Stomach (tissue), 4 donors: ENCODE measurements at regions not wholly inside any gene's neighbourhood (a gene's known extent, or its start where the extent isn't known, plus 50 kb on each side); places are given as distances from the start of the nearest gene placed in this dataset.
"Not testable (repeated sequence)": the region's sequence is repeated elsewhere in the genome, so short reads cannot be mapped to it uniquely, and the experiment has no call there.

ENCODE experiments used
- EP300 ChIP-seq: sonication (generic); formaldehyde crosslinking; IDR thresholded peaks from one replicate; pipeline ENCODE4 v1.6.1; 2017; ENCODE audit warnings: antibody characterized with exemption
- POLR2A ChIP-seq, 4 donors: fragments of 450-650 bp; IDR thresholded peaks; one replicate each; pipeline ENCODE4 v1.6.1; 2016; ENCODE audit warnings: antibody characterized with exemption in 4 of 4, control low read depth in 2 of 4, mild to moderate bottlenecking in 1 of 4, moderate library complexity in 1 of 4
- POLR2AphosphoS5 ChIP-seq, 3 donors: sonication (generic); formaldehyde crosslinking; IDR thresholded peaks; one replicate each; pipeline ENCODE4 v1.6.1; 2016; ENCODE audit warnings: antibody characterized with exemption in 3 of 3
- TF ChIP-seq, protein P1 (sequence below), 7 experiments: fragments of 450-650 bp in 4 of 7; fragments of 200-600 bp in 3 of 7; sonication (generic) in 3 of 7; IDR thresholded peaks; one replicate each; pipeline ENCODE4 v1.5.1; 2016 to 2019; ENCODE audit warnings: antibody characterized with exemption in 7 of 7, control low read depth in 2 of 7, mild to moderate bottlenecking in 1 of 7

DNA sequence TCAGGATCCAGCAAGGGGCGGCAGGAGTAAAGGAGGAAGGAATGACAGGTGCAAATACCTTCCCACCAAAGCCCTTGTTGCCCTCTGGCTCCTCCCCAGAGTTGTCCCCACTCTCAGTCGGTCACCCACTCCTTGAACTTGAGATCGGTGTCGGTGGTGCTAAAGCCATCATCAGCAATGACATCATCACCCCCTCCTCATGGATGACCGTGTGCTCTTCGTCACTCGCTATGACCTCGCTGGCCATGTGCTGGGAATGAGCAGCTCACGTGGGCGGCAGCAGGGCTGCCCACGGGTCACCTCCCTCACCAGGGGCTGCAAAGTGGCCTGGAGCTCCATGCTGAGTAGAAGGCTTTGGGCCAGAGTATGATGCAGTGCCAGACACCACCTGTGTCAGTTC lies 405.3 kb downstream of the CACNA1B start:
- not testable (repeated sequence) for TF ChIP-seq POLR2A (IDR thresholded peaks at IDR 0.05); EP300; POLR2AphosphoS5 (IDR thresholded peaks at IDR 0.05)
- TF ChIP-seq, protein P1, sequence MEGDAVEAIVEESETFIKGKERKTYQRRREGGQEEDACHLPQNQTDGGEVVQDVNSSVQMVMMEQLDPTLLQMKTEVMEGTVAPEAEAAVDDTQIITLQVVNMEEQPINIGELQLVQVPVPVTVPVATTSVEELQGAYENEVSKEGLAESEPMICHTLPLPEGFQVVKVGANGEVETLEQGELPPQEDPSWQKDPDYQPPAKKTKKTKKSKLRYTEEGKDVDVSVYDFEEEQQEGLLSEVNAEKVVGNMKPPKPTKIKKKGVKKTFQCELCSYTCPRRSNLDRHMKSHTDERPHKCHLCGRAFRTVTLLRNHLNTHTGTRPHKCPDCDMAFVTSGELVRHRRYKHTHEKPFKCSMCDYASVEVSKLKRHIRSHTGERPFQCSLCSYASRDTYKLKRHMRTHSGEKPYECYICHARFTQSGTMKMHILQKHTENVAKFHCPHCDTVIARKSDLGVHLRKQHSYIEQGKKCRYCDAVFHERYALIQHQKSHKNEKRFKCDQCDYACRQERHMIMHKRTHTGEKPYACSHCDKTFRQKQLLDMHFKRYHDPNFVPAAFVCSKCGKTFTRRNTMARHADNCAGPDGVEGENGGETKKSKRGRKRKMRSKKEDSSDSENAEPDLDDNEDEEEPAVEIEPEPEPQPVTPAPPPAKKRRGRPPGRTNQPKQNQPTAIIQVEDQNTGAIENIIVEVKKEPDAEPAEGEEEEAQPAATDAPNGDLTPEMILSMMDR (IDR thresholded peaks at IDR 0.05): not testable (repeated sequence)
